ENCODE measurements at regions not wholly inside any gene's neighbourhood (a gene's known extent, or its start where the extent isn't known, plus 50 kb on each side); places are given as distances from the start of the nearest gene placed in this dataset.
A peak's percentile ranks its signal among the peaks of the same experiment; 100 is the strongest.

DNA sequence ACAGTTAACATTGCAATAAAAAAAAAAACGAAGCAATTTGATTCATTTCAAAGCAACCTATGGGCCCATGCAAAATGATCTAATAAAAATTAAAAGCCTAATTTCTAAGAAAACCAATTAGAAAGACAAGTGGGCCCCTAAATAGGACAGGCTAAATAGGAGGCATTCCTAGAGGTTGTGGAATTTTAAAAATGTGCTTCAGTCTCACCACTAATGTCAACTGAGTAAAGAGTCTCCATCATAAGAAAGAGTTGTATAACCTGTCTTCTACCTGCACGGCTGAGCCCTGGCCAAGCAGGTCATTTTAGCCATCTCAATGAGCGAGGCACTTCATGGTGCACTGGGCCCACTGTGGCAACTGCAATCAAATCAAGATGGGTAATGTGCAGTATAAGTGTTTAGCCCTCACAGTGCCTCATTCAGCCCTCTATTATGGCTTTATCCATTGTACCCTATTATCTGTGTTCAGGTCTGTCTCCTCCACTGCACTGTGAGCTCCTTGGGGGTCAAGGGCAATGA, 76.4 kb downstream of the PRSS23 start:
- no peaks in the 10 kb centered on the region for H3K79me2 ChIP-seq (replicated peaks; ENCODE audit: insufficient read depth)
- DNase-seq (ENCODE audit: low spot score): peak; percentile 43
- no peaks in the 10 kb centered on the region for H3F3A ChIP-seq (replicated peaks; ENCODE audit: low read depth)
- Mint-ChIP-seq H3K36me3 (ENCODE audit: low read depth) (peaks cover 11% of the 10 kb centered on the region; the same call in 2 of the 3 replicates), H3K27me3 (ENCODE audit: insufficient read depth, low read depth, poor library complexity) (no peaks in the 10 kb centered on the region), H3K9me3 (peaks cover 23% of the 10 kb centered on the region), H3K4me3 (no peak overlapping the region), H3K27ac (no peak overlapping the region), H3K4me1 (no peaks in the 10 kb centered on the region)
- H4K20me1 ChIP-seq (replicated peaks; ENCODE audit: insufficient read depth): no peaks in the 10 kb centered on the region
- no peaks in the 10 kb centered on the region for H3K27me3 ChIP-seq (ENCODE audit: insufficient read depth)
- no peak for TF ChIP-seq POLR2AphosphoS5 (IDR thresholded peaks at IDR 0.05; ENCODE audit: low read depth)
- TF ChIP-seq JUNB (IDR thresholded peaks at IDR 0.05; ENCODE audit: unreplicated experiment): no peak
- TF ChIP-seq, protein P1, sequence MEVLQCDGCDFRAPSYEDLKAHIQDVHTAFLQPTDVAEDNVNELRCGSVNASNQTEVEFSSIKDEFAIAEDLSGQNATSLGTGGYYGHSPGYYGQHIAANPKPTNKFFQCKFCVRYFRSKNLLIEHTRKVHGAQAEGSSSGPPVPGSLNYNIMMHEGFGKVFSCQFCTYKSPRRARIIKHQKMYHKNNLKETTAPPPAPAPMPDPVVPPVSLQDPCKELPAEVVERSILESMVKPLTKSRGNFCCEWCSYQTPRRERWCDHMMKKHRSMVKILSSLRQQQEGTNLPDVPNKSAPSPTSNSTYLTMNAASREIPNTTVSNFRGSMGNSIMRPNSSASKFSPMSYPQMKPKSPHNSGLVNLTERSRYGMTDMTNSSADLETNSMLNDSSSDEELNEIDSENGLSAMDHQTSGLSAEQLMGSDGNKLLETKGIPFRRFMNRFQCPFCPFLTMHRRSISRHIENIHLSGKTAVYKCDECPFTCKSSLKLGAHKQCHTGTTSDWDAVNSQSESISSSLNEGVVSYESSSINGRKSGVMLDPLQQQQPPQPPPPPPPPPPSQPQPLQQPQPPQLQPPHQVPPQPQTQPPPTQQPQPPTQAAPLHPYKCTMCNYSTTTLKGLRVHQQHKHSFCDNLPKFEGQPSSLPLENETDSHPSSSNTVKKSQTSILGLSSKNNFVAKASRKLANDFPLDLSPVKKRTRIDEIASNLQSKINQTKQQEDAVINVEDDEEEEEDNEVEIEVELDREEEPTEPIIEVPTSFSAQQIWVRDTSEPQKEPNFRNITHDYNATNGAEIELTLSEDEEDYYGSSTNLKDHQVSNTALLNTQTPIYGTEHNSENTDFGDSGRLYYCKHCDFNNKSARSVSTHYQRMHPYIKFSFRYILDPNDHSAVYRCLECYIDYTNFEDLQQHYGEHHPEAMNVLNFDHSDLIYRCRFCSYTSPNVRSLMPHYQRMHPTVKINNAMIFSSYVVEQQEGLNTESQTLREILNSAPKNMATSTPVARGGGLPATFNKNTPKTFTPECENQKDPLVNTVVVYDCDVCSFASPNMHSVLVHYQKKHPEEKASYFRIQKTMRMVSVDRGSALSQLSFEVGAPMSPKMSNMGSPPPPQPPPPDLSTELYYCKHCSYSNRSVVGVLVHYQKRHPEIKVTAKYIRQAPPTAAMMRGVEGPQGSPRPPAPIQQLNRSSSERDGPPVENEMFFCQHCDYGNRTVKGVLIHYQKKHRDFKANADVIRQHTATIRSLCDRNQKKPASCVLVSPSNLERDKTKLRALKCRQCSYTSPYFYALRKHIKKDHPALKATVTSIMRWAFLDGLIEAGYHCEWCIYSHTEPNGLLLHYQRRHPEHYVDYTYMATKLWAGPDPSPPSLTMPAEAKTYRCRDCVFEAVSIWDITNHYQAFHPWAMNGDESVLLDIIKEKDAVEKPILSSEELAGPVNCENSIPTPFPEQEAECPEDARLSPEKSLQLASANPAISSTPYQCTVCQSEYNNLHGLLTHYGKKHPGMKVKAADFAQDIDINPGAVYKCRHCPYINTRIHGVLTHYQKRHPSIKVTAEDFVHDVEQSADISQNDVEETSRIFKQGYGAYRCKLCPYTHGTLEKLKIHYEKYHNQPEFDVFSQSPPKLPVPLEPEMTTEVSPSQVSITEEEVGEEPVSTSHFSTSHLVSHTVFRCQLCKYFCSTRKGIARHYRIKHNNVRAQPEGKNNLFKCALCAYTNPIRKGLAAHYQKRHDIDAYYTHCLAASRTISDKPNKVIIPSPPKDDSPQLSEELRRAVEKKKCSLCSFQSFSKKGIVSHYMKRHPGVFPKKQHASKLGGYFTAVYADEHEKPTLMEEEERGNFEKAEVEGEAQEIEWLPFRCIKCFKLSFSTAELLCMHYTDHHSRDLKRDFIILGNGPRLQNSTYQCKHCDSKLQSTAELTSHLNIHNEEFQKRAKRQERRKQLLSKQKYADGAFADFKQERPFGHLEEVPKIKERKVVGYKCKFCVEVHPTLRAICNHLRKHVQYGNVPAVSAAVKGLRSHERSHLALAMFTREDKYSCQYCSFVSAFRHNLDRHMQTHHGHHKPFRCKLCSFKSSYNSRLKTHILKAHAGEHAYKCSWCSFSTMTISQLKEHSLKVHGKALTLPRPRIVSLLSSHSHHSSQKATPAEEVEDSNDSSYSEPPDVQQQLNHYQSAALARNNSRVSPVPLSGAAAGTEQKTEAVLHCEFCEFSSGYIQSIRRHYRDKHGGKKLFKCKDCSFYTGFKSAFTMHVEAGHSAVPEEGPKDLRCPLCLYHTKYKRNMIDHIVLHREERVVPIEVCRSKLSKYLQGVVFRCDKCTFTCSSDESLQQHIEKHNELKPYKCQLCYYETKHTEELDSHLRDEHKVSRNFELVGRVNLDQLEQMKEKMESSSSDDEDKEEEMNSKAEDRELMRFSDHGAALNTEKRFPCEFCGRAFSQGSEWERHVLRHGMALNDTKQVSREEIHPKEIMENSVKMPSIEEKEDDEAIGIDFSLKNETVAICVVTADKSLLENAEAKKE (CRISPR knock-in tag; IDR thresholded peaks at IDR 0.05): no peak
- TF ChIP-seq STAT1 (IDR thresholded peaks at IDR 0.05; ENCODE audit: unreplicated experiment): no peak
- TF ChIP-seq ZNF114 (CRISPR knock-in tag; IDR thresholded peaks at IDR 0.05): no peak
- H2AFZ ChIP-seq: peak overlapping the region; percentile 40; the same call in 1 of the 2 replicates
- H3K4me1 ChIP-seq (ENCODE audit: insufficient read depth): peaks cover 4% of the 10 kb centered on the region; the same call in 1 of the 2 replicates
- H3K9me2 ChIP-seq (ENCODE audit: insufficient read depth): no peaks in the 10 kb centered on the region
- no peak; the same call in 2 of the 3 replicates for ATAC-seq
- no peak overlapping the region for H3K27ac ChIP-seq (ENCODE audit: low read depth)
- no peaks in the 10 kb centered on the region for H3K36me3 ChIP-seq (ENCODE audit: insufficient read depth)
- no peak overlapping the region for H3K4me2 ChIP-seq
- no peak overlapping the region for H3K4me3 ChIP-seq

DNA sequence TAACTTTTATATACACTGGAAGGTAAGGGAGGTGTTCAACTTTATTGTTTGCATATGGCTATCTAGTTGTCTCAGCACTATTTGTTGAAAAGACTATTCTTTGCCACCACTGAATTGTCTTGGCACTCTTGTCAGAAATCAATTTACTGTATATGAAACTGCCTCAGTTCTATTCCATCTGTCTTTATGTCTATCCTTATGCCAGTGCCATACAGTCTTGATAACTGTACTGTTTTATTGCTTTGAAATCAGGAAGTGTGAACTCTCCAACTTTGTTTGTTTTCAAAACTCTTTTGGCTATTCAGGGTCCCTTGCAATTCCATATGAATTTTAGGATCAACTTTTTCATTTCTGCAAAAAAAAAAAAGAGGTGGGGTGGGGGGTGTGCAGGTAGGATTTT, 77.2 kb downstream of the PRSS23 start:
- H3K36me3 ChIP-seq (ENCODE audit: insufficient read depth): no peaks in the 10 kb centered on the region
- H3K4me2 ChIP-seq: no peak overlapping the region
- no peaks in the 10 kb centered on the region for H3K27me3 Mint-ChIP-seq (ENCODE audit: insufficient read depth, low read depth, poor library complexity)
- no peaks in the 10 kb centered on the region for H3K27me3 ChIP-seq (ENCODE audit: insufficient read depth)
- H3K4me3 Mint-ChIP-seq: no peak overlapping the region
- no peaks in the 10 kb centered on the region for H3K79me2 ChIP-seq (replicated peaks; ENCODE audit: insufficient read depth)
- DNase-seq (ENCODE audit: low spot score): no peak
- H3K27ac ChIP-seq (ENCODE audit: low read depth): no peak overlapping the region
- no peak overlapping the region for H2AFZ ChIP-seq
- no peaks in the 10 kb centered on the region for H4K20me1 ChIP-seq (replicated peaks; ENCODE audit: insufficient read depth)
- H3K9me2 ChIP-seq (ENCODE audit: insufficient read depth): no peaks in the 10 kb centered on the region
- no peak overlapping the region for H3K27ac Mint-ChIP-seq
- no peak for ATAC-seq
- peaks cover 4% of the 10 kb centered on the region; the same call in 1 of the 2 replicates for H3K4me1 ChIP-seq (ENCODE audit: insufficient read depth)
- peaks cover 11% of the 10 kb centered on the region; the same call in 2 of the 3 replicates for H3K36me3 Mint-ChIP-seq (ENCODE audit: low read depth)
- no peak overlapping the region for H3K4me3 ChIP-seq
- no peaks in the 10 kb centered on the region for H3K4me1 Mint-ChIP-seq
- peaks cover 23% of the 10 kb centered on the region for H3K9me3 Mint-ChIP-seq
- H3F3A ChIP-seq (replicated peaks; ENCODE audit: low read depth): no peaks in the 10 kb centered on the region
- TF ChIP-seq CREB1 (CRISPR knock-in tag; IDR thresholded peaks at IDR 0.05; ENCODE audit: low read depth): no peak
- TF ChIP-seq EZH2phosphoT487 (IDR thresholded peaks at IDR 0.05; ENCODE audit: unreplicated experiment): no peak
- no peak for TF ChIP-seq ZNF331 (CRISPR knock-in tag; IDR thresholded peaks at IDR 0.05; ENCODE audit: low read depth)
- TF ChIP-seq, protein P2, sequence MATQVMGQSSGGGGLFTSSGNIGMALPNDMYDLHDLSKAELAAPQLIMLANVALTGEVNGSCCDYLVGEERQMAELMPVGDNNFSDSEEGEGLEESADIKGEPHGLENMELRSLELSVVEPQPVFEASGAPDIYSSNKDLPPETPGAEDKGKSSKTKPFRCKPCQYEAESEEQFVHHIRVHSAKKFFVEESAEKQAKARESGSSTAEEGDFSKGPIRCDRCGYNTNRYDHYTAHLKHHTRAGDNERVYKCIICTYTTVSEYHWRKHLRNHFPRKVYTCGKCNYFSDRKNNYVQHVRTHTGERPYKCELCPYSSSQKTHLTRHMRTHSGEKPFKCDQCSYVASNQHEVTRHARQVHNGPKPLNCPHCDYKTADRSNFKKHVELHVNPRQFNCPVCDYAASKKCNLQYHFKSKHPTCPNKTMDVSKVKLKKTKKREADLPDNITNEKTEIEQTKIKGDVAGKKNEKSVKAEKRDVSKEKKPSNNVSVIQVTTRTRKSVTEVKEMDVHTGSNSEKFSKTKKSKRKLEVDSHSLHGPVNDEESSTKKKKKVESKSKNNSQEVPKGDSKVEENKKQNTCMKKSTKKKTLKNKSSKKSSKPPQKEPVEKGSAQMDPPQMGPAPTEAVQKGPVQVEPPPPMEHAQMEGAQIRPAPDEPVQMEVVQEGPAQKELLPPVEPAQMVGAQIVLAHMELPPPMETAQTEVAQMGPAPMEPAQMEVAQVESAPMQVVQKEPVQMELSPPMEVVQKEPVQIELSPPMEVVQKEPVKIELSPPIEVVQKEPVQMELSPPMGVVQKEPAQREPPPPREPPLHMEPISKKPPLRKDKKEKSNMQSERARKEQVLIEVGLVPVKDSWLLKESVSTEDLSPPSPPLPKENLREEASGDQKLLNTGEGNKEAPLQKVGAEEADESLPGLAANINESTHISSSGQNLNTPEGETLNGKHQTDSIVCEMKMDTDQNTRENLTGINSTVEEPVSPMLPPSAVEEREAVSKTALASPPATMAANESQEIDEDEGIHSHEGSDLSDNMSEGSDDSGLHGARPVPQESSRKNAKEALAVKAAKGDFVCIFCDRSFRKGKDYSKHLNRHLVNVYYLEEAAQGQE (IDR thresholded peaks at IDR 0.05; ENCODE audit: unreplicated experiment): no peak
- TF ChIP-seq ETS1 (IDR thresholded peaks at IDR 0.05): no peak

Measured in GM23338 (cell line).